Hematopoietic multipotent progenitor cell treated with erythropoietin and hydrocortisone succinate and interleukin-3 and kit ligand, for 4 days (in vitro differentiated cells): ENCODE measurements at regions not wholly inside any gene's neighbourhood (a gene's known extent, or its start where the extent isn't known, plus 50 kb on each side); places are given as distances from the start of the nearest gene placed in this dataset.
"Not testable (repeated sequence)": the region's sequence is repeated elsewhere in the genome, so short reads cannot be mapped to it uniquely, and the experiment has no call there.

ENCODE experiments used
- DNase-seq: peaks from one replicate; pipeline ENCODE4 v3.0.0-alpha.2; 2015

DNA sequence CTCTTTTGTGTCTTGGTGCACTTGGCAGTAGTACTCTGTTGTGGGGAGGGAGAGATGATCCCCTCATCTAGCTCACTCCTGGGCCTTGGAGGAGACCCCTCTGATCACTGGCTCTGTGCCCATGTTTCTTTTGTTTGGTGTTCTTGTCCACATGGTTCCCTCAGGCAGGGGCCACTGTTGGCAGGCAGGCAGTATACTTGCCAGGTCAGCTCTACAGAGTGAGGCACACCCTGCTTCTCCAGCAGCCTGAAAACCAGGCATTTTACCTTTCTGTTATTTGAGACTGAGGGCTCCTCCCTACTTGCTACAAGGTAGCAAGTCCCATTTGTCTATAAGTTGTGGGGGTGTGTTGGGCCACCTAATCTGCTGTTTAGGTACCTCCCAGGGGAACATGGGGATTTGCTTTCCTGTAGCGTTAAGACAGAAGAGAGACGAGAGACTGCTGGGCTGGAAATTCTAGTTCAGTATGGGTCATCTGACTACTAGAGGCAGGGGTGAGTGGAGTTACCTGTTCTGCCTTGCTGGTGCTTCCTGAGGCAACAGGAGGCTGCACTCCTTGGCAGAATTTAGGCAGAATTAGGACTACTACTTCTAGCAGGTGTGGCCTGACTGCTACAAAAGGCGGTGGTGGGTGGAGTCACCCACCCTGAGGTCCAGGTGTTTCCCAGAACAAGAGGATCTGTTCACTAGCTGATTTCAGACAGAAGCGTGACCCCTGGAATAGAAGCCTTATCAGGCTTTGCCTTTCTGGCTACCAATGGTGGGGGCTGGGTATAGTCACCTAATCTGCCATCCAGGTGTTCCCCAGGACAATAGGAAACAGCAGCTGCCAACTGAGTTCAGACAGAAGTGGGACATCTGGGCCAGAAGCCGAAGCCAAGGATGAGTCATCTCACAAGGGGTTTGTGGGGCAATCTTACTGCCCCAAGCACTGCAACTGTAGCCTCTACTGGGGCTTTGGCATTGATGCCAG is 843.0 kb upstream of the ATXN8OS start:
- DNase-seq, result no peak

DNA sequence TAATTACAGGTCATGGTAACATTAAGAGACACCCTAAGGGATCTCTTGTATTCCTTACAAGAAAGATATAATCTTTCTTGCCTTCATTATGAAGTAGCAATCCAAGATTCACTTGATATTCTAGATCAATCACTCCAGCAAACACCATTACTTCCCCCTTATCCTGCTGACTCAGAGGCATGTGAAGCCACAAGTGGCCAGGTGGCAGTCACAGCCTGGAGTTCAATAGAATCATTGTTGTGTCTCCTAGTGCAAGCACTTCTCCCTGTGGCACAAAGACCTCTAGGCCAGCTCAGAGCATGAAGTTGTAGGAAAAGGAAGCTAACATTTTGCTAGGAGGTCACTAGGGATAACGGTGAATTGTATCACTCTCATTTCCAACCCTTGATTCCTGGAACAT is 864.3 kb upstream of the ATXN8OS start:
- no peak for DNase-seq

DNA sequence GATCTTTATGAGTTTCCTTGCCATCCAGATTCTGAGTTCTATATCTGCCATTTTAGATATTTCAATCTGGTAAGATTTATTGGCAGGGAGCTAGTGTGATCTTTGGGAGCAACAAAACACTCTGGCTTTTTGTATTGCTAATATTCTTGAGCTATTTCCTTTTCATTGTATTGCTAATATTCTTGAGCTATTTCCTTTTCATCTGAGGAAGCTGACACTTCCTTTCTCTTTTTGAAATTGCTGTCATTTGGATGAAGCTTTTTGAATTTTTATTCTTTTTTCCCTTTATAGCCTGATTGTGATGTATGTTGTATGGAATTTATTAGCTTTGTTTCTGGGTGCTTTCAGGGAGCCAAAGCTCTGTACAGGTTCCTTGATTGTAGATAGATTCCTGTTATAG is 873.5 kb upstream of the ATXN8OS start:
- DNase-seq, result no peak

DNA sequence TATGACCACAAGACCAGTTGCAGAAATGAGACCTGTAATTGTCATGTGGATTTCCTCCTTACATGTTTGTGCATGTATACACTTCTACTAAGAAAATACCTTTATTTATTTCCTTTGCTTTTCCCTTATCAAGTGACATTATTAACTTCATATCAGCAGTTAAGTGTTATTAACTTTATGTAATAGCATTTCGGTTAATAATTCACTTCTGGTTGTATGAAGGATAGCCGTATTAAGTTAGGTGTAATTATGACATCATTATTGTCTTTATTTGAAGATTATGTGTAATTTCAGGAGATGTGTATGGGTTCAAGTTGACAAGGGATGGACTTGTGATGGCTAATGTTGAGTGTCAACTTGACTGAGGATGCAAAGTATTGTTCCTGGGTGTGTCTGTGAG is 881.2 kb upstream of the ATXN8OS start:
- DNase-seq, result no peak

DNA sequence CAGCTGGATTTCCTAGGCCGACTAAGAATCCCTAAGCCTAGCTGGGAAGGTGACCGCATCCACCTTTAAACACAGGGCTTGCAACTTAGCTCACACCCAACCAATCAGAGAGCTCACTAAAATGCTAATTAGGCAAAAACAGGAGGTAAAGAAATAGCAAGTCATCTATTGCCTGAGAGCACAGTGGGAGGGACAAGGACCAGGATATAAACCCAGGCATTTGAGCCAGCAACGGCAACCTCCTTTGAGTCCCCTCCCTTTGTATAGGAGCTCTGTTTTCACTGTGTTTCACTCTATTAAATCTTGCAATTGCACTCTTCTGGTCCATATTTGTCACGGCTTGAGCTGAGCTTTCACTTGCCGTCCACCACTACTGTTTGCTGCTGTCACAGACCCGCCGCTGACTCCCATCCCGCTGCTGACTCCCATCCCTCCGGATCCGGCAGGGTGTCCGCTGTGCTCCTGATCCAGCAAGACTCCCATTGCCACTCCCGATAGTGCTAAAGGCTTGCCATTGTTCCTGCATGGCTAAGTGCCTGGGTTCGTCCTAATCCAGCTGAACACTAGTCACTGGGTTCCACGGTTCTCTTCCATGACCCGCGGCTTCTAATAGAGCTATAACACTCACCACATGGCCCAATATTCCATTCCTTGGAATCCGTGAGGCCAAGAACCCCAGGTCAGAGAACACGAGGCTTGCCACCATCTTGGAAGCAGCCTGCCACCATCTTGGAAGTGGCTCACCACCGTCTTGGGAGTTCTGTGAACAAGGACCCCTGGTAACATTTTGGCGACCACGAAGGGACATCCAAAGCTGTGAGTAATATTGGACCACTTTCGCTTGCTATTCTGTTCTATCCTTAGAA is 885.8 kb upstream of the ATXN8OS start:
- DNase-seq, result not testable (repeated sequence)

DNA sequence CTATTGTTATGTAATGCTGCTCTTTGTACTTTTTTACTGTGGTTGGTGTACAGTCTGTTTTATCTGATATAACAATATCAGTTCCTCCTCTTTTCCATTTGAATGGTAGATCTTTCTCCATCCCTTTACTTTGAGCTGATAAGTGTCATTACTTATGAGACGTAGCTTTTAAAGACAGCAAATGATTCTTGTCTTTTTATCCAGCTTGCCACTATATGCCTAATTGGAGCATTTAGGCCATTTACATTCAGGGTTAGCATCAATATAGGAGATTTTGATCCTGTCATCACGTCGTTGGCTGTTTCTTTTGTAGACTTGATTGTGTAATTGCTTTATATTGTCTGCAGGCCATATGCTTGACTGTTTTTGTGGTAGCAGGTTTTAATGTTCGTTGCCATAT is 894.2 kb upstream of the ATXN8OS start:
- no peak for DNase-seq

DNA sequence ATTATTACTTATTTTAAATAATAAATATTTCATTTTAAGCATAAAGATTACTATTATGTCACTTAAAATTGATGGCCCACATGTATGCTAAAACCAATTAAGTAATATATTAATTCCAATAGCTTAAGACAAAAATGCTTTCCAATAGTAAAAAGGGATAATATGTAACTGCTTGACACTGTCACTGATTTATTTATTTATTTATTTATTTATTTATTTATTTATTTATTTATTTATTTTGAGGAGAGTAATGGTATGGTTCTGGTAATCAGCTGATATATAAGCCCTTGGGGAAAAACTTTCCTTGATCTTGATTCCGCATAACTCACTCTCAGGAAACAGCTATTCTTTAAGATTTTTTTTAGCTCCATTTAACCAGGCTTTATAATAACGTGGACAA is 903.0 kb upstream of the ATXN8OS start:
- no peak for DNase-seq

DNA sequence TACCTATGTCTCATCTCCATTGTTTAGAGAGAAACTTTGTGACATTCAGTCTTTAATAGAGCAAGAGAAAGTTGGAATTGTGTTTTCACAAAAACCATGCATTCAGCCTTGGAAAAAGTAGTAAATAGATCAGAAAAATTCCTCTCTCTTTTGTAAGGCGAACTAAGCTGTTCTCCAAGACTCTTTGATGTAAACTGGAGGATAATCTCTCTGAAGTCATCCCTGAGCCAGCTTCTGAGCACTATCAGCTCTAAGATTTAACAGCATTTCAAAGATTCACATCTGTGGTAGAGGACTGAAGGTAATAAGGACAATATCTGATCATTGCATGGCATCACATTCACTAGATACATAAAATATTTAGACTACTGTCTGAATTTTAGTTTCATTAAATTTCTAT is 904.6 kb upstream of the ATXN8OS start:
- no peak for DNase-seq

DNA sequence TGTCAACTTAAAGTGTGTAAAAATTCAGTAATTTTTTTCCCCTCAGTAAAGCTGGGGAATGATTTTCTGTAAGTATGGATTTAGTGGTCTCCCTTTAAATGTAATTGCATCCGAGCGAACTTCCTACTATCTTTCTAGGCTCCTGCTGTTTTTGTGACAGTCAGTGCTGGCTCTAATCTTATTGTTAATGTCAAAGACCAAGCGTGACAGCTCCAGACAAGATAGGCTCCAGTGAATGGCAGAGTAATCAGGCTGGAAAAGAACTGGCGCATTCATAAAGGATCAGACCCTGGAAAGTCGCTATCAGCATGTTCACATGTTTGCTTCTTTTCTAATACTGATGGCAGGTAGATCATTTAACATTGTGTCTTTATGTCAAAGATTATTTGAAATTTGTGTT is 908.0 kb upstream of the ATXN8OS start:
- no peak for DNase-seq

DNA sequence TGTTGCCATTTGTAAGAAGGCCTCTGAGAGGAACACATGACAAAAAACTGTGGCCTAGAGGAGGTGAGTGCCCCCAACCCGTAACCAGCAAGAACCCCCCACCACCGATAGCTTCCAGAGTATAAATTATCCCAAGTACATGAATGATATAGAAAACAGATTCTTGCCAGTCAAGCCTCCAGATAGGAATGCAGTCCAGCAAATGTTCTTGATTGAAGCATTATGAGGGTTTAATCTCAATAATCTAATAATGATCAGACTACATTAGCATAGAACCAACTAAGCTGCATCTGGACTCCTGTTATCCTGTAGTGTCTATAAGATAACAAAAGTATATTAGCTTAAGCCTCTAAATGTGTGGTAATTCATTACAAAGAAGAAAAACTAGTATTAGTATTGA is 908.9 kb upstream of the ATXN8OS start:
- no peak for DNase-seq

DNA sequence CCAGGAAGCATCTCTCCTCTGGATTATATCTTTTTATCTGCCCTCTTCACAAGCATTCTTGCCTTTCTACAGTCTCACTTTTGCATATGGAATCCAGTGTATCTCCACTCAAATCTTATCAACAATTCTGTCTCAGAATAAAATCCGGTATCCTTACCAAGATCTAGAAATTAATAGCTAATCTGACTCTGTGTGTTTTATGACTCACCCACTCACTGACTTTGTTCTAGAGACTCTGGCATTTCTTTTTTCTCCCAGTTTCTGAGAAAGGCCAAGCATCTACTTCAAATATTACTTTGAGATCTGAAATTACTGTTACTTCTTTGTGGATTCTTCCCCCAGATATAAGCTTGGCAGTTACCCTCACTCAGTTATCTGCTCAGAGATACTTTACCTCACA is 913.5 kb upstream of the ATXN8OS start:
- DNase-seq, result no peak

DNA sequence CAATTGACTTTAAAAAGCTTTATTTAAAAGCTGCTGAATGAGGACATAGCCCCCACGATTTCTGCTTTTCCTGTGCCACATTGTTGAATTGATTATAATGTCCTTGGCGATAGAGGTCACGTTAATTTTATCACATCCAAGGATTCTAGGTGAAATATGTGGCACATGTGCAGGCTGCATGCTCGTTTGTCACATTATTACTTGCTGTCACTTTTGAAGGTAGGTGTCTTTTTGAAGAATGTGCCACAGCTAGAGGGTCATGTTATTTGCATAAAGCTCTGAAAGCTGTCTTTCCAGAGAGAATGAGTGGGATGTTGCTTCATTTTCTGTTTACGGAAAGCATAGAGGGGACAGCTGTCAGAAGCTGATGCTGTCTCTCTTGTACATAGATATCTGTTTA is 927.6 kb upstream of the ATXN8OS start:
- DNase-seq, result no peak

DNA sequence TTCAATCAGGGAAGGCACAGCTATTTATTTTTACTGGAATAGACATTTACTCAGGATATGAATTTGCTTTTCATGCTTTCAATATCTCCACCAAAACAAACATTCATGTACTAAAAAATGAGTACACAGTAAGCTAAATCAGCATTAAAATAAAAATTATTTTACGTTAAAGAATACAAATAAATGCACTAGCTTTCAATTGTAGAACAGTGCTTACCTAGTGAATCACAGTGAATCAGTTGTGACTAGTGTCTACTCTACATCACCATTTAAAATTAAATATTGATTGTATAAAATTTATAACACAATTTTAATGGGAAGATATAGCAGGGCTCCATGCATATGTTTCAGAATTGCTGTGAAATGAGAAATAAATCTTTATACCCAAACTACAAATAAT is 929.6 kb upstream of the ATXN8OS start:
- DNase-seq, result no peak

DNA sequence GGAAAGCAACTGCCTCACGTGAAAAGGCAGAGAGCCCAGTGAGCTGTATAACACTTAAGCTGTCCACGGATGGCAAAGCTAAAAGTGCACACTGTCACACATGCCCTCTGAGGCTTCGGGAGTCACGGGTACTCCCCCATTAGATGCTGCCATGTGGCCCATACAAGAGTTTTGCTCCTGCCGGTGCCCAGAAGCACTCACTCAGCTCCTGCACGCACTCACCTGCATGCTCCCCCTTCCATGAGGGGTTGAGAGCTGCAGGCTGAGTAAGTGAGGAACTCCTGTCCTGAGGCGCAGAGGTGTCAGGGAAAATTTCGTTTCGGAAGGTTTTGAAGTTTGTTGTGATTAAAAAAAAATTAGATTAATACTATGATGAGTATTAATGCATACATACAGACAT is 939.2 kb upstream of the ATXN8OS start:
- DNase-seq, result no peak

DNA sequence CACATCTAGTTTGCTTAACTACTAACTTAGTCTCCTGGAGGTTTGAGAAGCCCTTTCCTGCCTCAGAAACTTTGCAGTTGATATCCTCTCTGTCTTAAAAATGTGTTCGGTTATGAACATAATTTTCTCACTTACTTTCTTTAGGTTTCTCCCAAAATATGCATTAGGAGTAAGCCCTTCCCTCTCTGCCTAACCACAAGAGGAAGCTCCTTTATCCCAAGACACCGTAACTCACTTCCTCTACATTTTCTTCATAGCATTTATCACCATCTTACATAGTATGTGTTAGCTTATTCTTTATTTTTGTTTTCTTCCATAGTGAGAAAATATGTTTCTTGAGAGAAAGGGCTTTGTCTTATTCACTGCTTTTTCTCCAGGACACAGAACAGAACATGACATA is 952.5 kb upstream of the ATXN8OS start:
- no peak for DNase-seq

DNA sequence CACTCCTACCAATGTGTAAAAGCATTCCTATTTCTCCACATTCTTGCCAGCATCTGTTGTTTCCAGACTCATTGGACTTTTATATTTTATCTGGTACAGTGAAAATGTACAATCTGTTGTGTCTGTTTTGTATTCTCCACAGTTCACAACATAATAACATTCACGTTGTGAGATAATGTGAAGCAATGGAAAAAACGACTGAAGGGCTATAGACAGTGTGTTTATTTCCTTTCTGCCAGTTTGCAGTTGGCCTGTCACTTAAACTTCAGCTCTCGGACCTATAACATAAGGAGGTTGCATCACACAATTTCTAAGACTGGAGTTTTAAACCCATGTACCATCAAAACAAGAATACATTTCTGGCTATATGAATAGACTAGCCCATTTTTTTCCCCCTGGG is 965.5 kb upstream of the ATXN8OS start:
- DNase-seq, result no peak

DNA sequence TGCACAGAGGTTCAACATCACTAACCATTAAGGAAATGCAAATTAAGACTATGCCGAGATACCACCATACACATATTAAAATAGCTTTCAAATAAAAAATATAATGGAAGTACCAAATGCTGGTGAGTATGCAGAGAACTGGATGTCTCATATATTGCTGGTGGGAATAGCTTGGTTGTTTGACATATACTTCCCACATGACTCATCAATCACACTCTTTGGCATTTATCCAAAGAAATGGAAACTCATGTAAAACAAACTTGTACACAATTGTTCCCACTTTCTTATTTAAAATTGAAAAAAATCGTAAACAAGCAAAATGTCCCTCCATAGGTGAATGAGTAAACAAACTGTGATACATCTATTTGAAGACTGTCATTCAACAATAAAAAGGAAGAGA is 982.6 kb upstream of the ATXN8OS start:
- no peak for DNase-seq

DNA sequence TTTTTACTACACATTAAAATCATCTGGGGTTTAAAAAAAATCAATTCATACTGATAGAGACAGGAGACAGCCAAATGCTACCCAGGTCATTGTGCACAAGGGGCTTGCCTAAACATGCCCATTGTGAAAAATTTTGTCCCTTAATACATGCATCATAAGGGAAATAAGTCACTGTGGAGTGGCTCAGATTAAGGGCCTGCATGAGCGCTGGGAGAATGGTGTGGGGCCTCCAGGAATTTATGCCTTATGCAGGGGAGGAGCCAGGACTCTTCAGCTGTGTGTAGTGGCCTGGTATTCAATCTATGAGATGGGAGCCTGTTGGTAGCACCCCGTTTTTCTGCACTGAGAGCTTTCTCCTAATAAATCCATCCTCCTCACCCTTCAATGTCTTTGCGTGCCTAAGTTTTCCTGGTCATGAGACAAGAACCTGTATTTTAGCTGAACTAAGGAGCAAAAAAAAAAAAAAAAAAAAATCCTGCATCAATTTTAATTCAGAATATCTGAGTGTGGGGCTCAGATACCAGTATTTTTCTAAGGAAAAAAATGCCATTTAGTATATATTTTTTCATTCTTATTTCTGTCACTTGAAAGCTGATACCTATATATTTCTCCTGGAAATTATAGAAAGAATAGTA is 997.6 kb upstream of the ATXN8OS start:
- DNase-seq, result no peak

DNA sequence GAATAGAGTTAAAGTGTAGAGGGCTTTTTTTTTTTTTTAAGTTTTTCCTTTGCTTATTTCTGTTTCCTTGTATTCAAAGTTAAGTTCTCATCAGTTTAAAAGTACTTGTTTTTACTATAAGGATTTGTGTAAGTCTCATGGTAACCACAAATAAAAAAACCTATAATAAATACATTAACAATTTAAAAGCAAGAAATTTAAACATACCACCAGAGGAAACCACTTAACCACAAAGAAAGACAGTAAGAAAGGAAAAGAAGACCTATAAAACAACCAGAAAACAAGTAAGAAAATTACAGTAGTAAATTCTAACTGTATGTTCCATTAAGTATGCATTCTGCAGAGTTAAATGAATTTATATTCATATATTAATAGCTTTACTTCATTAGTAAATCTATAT is 999.1 kb upstream of the ATXN8OS start:
- no peak for DNase-seq

DNA sequence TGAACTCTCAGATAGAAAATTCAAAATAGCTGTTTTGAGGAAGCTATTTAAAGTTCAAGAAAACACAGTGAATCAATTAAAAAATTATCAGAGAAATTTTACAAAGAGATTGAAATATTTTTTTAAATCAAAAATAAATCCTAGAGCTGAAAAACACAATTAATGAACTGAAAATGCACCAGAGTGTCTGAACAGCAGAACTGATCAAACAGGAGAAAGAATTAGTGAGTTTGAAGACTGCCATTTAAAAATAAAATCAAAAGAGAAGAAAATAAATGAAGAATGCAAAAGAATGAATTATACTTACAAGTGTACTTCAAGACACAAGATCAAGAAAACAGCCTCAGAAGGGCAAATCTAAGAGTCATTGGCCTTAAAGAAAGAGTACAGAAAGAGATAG is 1000.2 kb upstream of the ATXN8OS start:
- no peak for DNase-seq

DNA sequence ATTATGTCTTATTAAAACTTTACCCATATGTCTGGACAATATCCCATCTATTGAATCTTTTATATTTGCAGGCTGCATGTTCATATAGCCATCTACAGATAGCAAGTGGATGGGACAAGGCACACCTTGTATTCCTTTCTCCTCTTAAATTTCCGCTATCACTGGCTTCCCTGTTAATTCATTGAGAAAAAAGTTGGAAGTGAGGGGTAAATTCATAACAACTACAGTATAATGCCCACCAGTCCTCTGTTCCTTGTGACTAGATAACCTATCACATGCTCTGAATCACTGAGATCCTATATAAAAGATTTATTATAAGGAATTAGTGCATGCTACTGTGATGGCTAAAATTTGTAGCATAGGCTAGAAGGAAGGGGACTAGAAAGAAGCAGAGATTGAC is 1005.8 kb upstream of the ATXN8OS start:
- no peak for DNase-seq

DNA sequence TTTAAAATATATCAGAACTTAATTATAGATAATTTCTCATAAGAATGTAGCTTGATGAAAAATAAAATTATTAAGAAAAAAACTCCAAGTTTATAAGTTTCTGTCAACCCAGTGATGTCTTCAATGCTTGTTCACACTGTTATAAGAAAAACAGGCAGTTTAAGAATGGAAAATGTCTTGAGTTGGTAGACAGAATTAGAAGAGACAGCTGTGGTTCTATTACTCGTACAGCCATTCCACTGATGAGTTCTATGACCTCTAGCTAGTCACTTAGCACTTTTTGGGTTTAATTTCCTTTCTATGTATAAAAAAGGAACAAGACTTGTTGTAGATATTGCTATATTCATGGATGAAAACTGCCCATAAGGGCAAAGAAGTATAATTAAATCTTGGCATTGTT is 1013.1 kb upstream of the ATXN8OS start:
- no peak for DNase-seq

DNA sequence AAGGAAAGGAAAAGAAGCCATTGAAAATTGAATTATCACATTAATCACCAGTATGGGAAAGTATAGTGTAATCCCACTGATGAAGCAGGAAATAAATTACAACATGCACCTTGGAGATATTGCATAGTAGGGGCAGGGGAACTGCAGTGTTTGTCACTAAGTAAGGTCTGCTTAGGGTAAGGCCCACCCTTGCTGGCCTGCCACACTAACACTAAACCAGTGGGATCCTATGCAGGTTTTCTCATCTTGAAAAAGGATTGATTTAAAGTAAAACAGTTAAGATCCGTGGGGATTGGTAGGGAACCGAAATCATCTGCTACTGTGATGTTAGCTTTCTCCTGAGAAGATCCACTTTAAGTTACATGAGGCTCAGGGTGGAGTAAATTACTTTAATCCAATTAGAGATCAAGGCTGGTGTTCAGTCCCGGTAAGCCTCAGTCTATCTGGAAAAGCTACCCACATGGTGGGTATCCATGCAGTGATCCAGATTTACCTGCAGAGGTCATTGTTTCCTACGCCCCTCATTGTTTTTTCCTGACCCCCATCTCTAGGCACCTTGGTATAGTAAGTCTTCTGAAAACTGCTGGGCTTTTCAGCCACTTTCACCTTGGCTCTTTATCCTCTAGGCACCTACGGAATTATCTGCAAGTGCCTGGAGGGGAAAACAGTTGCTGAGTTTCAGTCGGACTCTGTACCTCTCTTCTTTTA is 1014.9 kb upstream of the ATXN8OS start:
- DNase-seq, result no peak
